Right ventricle myocardium superior (tissue), 1 donor: ENCODE measurements at regions not wholly inside any gene's neighbourhood (a gene's known extent, or its start where the extent isn't known, plus 50 kb on each side); places are given as distances from the start of the nearest gene placed in this dataset.

ENCODE experiments used
- ATAC-seq: fragments of 200-7000 bp; cut with Tn5 transposase; one replicate; pipeline ENCODE4 v1.9.1; 2020; ENCODE audit warnings: mild to moderate bottlenecking; ENCODE audit not compliant: poor library complexity
- DNase-seq: peaks from one replicate; pipeline ENCODE4 v3.0.0-alpha.2; 2020
- intact Hi-C: fragments of 100-400 bp; cut with DNase I; formaldehyde crosslinking; loops from one replicate; pipeline ENCODE4 v1.11.2; 2022
- donor health status: DM: no; HTN: yes; CAD: no; lungs with severe emphysema.

DNA sequence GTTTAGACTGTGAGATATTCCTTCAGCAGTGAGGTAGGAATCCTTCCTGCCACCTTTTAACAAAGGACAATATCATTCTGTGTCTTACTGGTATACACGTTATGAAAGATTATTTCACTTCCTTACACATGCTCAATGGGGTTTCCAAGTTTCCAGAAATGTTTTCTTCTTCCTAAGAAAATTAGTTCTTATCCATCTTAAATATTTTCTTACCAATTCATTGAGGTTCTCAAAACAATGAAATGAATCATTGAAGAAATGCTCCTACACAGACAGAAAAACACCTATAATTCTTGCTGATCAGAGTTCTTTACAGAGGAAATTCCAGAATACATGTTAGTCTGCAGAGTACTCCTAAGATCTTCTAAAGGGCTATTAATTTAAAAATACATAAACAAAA lies 51.4 kb upstream of the SEC61G start:
- DNase-seq, result no peak
- no peak for ATAC-seq
- intact Hi-C loops, result no loop called here

DNA sequence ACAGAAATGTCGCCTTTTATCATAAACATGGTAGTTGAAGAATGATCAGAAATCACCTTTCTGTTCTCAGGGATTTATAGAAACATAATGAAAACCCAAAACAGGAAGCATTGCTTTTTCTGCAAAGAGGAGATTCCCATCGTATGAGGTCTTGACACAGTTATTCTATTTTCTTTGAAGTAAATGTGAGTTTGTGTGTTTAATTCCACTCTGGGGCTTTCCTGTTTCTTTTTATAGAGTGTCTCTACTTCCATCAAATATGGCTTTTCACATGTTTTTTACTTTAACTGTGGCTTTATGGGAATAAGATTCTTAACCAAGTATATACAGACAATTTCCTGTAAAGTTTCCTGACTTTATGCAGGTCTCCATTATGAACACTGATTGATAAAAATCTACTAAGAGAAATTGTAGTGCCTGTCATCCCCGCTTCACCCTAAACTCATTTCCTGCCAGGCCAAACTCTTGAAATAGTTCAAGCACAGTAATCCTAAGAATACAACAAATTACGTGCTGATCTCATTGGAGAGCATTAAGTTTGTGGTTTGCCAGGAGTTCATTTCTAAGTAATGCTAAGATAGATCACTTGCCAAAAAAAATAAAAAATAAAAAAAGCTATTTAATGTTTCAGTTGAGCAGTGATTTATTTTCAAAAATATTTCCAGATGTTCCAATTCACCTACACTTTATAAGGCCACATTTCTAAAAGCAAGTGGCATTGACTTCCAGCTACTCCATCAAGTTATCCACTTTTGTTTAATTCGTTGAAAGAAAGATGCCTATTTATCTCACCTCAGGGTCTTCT lies 52.2 kb upstream of the SEC61G start:
- ATAC-seq, result peak; percentile 80
- no peak for DNase-seq
- intact Hi-C loops, result no loop called here

DNA sequence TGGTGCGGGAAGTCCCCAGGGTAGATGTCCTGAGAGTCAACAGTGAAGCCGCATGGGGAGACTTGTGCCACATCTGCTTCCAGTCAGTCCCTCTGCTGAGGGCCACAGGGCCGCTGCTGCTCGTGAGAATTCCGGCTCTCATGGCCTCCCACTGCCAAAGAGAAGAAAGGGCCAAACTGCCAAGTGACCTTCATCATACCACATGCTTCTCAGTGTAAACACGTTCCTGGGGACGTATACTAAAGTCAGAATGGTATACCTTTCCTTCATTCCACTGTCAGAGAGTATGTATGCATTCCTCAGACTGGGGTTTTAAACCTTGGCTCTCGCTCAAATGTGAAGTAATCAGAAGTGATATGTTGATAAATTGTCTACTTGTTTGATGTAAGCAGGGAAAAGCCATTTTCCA lies 52.8 kb upstream of the SEC61G start:
- DNase-seq, result no peak
- intact Hi-C loops, result no loop called here
- ATAC-seq, result peak; percentile 56

- ATAC-seq (no peak), DNase-seq (no peak)
- intact Hi-C loops, result no loop called here
Measured at GRCh38 chr7:54812756-54813322, 53.8 kb upstream of the SEC61G start.

DNA sequence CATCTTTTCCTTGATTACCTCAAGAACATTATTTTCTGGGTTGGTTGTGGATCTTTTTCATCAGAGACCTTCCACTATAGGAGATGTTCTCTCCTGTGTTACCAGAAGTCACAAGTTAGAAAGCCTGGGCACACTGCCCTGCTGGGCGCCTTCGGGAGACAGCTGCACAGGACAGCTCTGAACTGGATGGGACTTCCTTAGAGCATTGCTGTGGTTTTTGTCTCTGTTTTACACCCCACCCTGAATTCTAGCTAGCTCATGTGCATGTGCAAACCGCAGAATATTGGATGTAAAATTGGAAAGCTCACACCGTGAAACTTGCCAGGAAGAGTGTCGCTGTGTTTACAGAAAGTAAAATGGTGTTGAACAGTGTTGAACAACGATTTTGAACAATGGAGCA lies 54.4 kb upstream of the SEC61G start:
- intact Hi-C loops, result no loop called here
- peak; percentile 73 for ATAC-seq
- peak; percentile 76 for DNase-seq

- DNase-seq, result no peak
Measured at GRCh38 chr7:54814401-54814800, 55.4 kb upstream of the SEC61G start.

DNA sequence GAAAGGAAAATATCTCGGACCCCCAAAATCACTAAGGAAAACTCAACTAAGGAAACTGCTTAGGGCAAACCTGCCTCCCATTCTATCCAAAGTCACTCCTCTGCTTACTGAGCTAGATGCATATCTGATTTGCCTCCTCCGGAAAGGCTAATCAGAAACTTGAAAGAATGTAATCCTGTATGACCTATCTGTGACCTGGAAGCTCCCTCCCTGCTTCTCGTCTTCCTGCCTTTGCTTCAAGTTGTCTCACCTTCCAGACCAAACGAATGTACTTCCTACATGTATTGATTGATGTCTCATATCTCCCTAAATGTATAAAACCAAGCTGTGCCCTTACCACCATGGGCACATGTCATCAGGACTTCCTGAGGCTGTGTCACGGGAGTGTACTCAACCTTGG lies 58.1 kb upstream of the SEC61G start:
- intact Hi-C loops, result no loop called here
- ATAC-seq, result no peak
- no peak for DNase-seq

More at GRCh38 chr7:54814401-54814800, 55.4 kb upstream of the SEC61G start:
- intact Hi-C loops, result no loop called here
- ATAC-seq, result no peak

GRCh38 chr7:54823776-54824175 lies 64.8 kb upstream of the SEC61G start:
- ATAC-seq (peak; percentile 74), DNase-seq (no peak)
- intact Hi-C loops, result no loop called here

- intact Hi-C loops, result no loop called here
- no peak for ATAC-seq
Measured at GRCh38 chr7:54824655-54825054, 65.6 kb upstream of the SEC61G start.

DNA sequence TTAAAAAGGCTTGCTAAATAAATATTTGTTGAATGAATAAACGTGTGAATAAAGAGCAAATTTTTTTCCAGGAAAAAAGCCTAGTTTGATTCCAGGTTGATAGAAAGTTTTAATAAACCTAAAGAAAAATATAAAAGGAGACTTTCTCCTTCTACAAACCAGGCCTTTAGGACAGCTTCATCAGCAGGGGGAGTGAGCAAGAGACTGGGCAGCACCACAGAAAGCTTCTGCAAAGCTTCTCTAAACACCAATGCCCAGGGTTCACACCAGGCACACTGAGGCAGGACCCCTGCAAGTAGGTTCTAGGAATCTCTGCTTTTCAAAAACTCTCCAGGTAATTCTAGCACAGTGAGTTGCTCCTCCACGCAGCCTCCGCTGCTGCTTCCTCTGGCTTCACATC lies 66.4 kb upstream of the SEC61G start:
- intact Hi-C loops, result no loop called here
- DNase-seq, result no peak
- ATAC-seq, result no peak

More at GRCh38 chr7:54824655-54825054, 65.6 kb upstream of the SEC61G start:
- DNase-seq, result no peak

DNA sequence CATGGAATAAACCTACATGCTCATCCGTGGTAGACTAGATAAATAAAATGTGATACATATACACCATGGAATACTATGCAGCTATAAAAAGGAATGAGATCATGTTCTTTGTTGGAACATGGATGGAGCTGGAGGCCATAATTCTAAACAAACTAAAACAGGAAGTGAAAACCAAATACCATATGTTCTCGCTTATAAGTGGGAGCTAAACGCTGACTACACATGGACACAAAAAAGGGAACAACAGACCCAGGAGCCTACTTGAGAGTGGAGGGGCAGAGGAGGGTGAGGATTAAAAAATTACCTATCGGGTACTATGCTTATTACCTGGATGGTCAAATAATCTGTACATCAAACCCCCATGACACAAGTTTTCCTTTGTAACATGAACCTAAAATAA lies 68.7 kb upstream of the SEC61G start:
- ATAC-seq (no peak), DNase-seq (no peak)
- intact Hi-C loops, result no loop called here

DNA sequence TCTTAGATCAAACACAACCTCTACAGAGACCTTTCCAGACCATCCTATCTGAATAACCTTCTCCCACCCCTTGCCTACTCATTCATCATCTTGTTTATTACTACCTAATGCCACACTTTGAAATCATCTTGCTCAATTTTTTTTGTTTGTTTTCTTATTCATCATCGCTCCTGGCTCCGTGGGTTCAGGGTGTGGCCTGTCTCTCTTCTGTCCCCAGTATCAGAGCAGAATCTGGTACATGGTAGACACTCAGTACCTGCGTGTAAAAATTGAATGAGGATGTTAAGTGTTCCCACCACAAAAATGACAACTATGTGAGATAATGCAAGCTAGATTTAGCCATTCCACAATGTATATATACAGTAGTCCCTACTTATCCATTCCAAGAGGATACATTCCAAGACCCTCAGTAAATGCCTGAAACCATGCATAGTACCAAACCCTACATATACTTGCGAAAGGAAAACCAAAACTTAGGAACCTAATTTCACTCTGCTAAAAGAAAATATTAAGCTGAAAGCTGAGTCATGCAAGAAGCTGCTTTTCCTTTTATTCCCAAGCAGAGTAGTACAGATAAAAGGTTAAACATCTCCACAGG lies 72.1 kb upstream of the SEC61G start:
- ATAC-seq, result no peak
- no peak for DNase-seq
- intact Hi-C loops, result loop anchor here (10.0 kb wide), 1 partner anchor 46 kb away; no protein-coding TSS in a partner anchor

- intact Hi-C loops, result loop anchor here (10.0 kb wide), 1 partner anchor 47 kb away; no protein-coding TSS in a partner anchor
- ATAC-seq (no peak), DNase-seq (no peak)
Measured at GRCh38 chr7:54831644-54832095, 72.7 kb upstream of the SEC61G start.

- intact Hi-C loops, result loop anchor here (10.0 kb wide), 1 partner anchor 48 kb away; no protein-coding TSS in a partner anchor
- no peak for DNase-seq
- no peak for ATAC-seq
Measured at GRCh38 chr7:54833001-54833467, 74.0 kb upstream of the SEC61G start.

GRCh38 chr7:54837168-54837567 lies 78.2 kb upstream of the SEC61G start:
- intact Hi-C loops, result loop anchor here (10.0 kb wide), 1 partner anchor 52 kb away; no protein-coding TSS in a partner anchor
- ATAC-seq, result peak; percentile 76
- no peak for DNase-seq

GRCh38 chr7:54837761-54838160 lies 78.8 kb upstream of the SEC61G start:
- intact Hi-C loops, result loop anchor here (10.0 kb wide), 1 partner anchor 53 kb away; no protein-coding TSS in a partner anchor
- DNase-seq, result no peak
- ATAC-seq, result no peak

DNA sequence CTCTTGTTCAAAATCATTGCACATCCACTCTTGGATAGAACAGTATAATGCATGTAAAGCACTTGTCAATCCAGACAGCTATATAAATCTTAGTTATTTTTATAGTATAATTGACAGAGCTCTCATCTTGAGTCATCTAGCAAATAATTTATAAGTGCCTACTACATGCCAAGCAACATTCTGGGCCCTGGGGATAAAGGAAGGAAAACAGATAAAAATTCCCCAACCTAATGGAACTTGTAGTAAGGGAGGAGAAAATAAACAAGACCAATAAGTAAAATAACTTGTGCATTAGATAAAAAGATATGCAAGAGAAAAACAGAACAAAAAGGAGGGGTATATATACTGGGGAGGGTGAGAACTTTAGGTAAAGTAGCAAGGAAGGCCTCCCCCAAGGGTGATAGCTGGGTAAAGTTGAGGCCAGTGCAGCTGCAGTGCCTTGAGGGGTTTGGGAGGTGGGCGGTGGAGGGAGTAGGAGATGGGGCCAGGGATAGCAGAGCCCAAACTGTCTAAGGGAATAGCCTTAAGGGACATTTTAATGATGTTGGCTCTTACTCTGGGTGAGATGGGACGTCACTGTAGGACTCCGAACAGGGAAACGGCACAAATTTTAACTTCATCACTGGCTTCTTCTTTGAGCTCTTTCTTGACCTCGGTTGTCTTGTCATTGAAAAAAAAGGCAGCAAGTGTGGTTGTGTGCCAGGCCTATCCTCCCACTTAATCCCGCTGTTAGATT lies 79.3 kb upstream of the SEC61G start:
- ATAC-seq, result no peak
- no peak for DNase-seq
- intact Hi-C loops, result loop anchor here (10.0 kb wide), 1 partner anchor 54 kb away; no protein-coding TSS in a partner anchor

GRCh38 chr7:54839575-54840213 lies 80.7 kb upstream of the SEC61G start:
- DNase-seq, result peak; percentile 88
- intact Hi-C loops, result loop anchor here (10.0 kb wide), 1 partner anchor 55 kb away; no protein-coding TSS in a partner anchor
- ATAC-seq, result peak; percentile 91
